Activated CD8-positive, alpha-beta memory T cell treated with anti-CD3 and anti-CD28 coated beads, Interleukin-2, amount 50 U/mL, for 48 hours (primary cell): ENCODE measurements at regions not wholly inside any gene's neighbourhood (a gene's known extent, or its start where the extent isn't known, plus 50 kb on each side); places are given as distances from the start of the nearest gene placed in this dataset.
A peak's percentile ranks its signal among the peaks of the same experiment; 100 is the strongest.
"Not testable (repeated sequence)": the region's sequence is repeated elsewhere in the genome, so short reads cannot be mapped to it uniquely, and the experiment has no call there.

Experiments used
- DNase-seq: peaks from one replicate; pipeline ENCODE4 v3.0.0-alpha.2; 2020

- no peak for DNase-seq
These were observed 126.5 kb upstream of the ZEB1 start for GRCh38 chr10:31192475-31192874.

- DNase-seq, result no peak
These were observed 124.0 kb upstream of the ZEB1 start for GRCh38 chr10:31194986-31195385.

DNA sequence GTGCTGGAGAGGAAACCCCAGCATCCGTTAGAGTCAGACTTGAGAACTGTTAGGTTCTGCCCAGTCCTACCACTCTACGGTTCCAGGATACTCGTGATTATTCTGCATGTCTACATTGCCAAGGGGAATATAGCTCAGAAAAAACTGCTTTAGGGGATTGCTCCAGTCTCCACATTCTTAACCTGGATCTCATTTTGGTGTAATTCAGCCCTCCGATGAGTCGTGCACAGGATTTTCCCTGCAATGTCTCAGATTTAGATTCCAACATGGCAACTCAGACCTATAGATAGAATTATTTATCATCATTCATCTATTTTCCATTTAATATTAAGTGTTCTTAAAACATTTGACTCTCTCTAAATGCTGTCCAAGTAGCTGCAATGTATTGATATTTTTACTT, 121.1 kb upstream of the ZEB1 start:
- DNase-seq, result no peak

GRCh38 chr10:31204090-31204489, 114.9 kb upstream of the ZEB1 start:
- DNase-seq, result no peak

DNA sequence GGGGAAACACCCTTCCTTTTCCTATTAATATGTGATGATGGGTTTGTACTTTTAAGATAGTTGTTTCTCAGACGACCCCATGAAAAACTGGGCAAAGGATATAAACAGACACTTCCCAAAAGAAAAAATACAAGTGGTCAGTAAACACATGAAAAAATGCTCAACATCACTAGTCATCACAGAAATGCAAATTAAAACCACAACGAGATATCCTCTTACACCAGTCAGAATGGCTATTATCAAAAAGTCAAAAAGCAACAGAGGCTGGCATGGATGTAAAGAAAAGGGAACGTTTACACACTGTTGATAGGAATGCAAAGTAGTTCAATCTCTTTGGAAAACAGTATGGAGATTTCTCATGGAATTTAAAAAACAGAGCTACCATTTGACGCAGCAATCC, 111.4 kb upstream of the ZEB1 start:
- no peak for DNase-seq

- no peak for DNase-seq
These were observed 109.5 kb upstream of the ZEB1 start for GRCh38 chr10:31209478-31209877.

DNA sequence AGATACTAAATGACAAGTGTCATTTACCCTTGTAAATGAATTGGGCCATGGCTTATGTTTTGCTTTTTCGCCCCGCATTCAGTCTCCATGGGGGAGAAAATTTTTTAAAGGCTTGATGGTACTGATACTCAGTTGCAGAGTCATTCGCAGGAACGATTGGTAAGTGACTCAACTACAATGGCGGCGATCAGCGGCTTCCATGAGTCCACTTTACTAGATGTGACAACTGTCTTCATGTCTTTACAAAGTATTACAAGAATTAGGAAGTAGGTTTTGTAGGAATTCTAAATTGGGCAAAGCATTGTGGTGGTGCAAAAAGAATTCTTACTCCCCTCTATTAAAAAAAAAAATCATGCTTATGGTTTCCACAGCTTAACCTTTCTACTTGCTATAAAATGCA, 108.8 kb upstream of the ZEB1 start:
- DNase-seq, result no peak

DNA sequence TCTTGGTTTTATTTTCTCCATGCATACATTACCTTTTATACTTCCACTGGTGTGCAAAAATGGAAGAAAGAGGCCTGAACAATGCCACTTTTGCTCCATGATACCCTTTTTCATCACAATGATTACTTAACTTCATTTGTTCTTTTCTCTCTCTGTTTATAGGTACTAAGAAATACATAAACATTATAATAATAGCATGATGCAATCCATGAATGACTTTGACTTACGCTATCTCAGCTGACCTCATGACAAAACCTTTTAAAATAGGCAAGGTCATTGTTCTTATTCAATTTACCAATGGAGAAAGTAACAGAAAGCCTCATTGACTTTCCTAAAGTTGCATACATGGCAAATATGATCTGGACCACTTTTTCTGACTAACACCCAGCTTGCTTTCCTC, 105.1 kb upstream of the ZEB1 start:
- DNase-seq, result no peak

- DNase-seq, result no peak
These were observed 104.0 kb upstream of the ZEB1 start for GRCh38 chr10:31215052-31215451.

DNA sequence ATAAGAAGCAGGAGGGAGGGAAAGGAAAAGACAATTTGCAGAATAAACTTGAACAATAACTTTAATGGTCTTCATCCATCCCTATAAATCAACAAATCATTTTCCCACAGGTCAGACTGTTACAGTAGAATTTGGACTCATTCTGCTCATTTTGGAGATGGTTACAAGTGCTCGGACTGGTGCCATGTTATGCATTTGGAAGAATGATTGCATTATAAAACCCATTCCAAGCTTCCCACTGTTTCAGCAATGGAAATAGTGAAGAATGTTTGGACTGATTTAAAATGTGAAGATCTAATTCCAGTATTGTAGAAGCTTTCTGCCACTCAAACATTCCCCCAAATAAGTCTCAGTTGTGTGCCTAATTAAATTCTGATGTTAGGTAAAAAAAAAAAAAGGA, 99.7 kb upstream of the ZEB1 start:
- DNase-seq, result no peak

GRCh38 chr10:31228780-31229179, 90.2 kb upstream of the ZEB1 start:
- not testable (repeated sequence) for DNase-seq

- DNase-seq, result no peak
These were observed 79.1 kb upstream of the ZEB1 start for GRCh38 chr10:31239961-31240360.

DNA sequence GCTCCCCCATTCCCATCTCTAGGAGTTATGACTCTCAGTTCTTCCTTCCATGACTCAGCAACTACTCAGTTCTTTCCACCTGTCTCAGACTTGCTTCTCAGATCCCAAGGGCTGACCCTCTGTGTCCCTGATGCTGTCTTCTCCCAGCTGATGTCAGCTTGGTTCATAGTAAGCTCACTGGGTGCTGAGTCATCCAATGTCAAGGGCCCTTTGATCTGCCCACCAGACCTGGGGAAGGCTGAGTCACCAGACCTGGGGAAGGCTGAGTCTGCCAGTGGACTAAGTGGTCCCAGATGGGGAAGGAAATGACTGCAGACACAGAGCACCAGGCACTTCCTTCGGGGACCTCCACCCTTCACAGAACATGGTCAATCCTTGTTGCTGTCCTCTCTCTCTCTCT, 76.1 kb upstream of the ZEB1 start:
- DNase-seq, result peak; percentile 74

- not testable (repeated sequence) for DNase-seq
These were observed 67.9 kb upstream of the ZEB1 start for GRCh38 chr10:31251118-31251517.

DNA sequence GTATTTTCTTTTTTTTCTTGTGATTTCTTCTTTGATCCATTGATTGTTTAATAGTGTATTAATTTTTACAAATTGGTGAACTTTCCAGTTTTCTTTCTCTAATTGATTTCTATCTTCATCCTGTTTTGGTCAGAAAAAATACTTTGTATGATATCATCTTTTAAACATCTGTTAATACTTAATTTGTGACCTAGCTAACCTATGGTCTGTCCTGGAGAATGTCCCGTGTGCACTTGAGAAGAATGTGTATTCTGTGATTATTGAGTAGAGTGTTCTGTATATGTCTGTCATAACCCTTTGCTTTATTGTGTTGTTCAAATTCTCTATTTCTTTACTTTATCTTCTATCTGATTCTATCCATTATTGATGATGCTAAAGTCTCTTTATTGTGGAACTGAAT, 65.8 kb upstream of the ZEB1 start:
- no peak for DNase-seq

DNA sequence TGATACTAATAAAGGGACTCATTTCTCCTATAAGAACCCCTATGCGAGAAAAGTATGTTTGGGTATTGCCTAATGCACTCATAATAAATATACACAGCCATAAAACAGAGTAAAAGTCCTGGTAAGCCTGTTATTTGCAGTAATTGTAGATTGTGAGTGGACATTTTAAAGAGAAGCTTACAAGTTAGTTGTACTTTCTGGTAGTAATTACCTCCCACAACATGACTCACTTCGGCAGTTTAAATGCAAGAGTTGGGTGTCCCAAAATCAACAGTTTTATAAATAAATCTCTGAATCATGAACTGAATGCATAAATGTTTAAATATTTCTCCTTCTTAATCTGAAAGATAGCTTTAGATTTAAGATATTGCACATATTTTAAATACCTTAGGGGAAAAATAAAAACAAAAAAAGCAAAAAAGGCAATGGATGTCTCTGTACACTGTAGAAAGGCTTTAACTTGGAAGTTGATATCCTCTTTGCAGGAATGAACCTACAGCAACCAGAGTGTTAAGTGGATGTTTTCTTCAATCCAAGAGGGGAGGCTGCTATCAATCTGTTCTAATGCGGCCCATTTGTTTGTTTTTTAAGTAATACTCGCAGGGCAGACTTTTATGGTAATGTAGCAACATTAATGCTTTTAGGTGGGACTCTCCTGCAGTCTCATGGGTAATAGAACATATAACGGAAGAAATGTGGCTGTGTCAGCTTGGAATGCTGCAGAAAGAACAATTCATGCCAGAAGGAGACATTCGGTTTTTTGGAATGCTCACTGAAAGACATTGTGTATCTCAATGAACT, 57.3 kb upstream of the ZEB1 start:
- DNase-seq, result no peak

GRCh38 chr10:31262672-31263071, 56.3 kb upstream of the ZEB1 start:
- DNase-seq, result no peak

DNA sequence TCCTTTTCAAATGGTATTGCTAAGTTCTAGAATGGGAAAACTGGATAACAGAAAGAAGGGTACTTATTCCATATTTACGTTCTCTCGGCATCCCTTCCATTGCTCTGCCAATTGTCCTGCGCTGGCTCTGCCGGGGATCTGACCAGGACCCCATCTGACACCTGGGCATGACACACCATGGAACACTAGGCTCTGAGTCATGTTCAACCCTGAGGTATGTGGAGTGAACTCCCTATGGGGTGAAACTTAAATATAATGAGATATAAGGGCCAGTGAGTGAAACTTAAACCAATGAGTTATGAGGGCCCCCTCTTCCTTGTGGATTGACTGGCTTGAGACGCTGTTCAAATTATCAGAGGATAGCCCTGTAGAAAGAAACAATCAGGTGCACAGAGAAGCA, 55.1 kb upstream of the ZEB1 start:
- DNase-seq, result no peak

DNA sequence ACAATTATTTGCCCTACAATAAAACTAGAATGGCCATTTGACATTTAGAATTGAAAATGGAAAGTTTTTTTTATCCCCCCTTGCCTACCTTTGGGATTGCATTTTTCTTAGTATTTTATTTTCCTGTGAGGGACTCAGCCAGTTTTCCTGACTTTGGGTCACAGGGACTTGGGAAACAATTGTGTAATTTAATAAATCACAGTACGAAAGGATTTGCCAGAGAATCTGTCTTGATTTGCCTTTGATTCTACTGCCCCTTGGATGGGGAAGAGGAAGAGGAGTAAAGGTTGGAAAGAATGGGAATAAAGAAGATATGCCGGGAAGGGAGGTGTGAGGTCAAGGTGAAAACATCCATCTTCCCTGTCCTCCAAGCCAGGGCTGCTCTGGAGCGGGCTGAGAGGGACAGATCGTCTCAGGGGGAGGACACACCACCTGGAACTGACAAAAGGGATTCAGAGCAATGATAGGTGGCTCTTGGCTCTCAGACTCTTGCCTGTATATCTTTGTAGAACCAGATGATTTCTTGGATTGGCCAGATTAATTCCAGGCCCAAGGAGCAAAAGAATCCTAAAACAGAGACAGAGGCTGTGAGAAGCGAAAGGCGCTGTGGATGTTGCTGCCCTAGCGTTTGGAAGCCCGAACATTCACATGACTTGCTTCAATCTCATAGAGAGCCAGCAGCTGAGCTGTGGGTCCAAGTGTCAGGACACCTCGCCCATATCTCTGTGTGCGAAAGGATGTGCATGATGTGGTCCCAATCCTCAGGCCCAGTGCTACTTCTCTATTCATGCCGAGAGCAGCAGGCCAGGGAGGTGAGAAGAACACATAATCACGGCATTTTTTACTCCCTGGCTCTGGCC, 50.3 kb upstream of the ZEB1 start:
- DNase-seq, result no peak
